HG02840 (cell line): ENCODE measurements at regions not wholly inside any gene's neighbourhood (a gene's known extent, or its start where the extent isn't known, plus 50 kb on each side); places are given as distances from the start of the nearest gene placed in this dataset.

Experiments used
- ATAC-seq: cut with Tn5 transposase; IDR thresholded peaks from one replicate; pipeline ENCODE4 v1.9.1; 2021; ENCODE audit warnings: mild to moderate bottlenecking, moderate library complexity, moderate number of reproducible peaks; ENCODE audit not compliant: unreplicated experiment, low FRiP score

DNA sequence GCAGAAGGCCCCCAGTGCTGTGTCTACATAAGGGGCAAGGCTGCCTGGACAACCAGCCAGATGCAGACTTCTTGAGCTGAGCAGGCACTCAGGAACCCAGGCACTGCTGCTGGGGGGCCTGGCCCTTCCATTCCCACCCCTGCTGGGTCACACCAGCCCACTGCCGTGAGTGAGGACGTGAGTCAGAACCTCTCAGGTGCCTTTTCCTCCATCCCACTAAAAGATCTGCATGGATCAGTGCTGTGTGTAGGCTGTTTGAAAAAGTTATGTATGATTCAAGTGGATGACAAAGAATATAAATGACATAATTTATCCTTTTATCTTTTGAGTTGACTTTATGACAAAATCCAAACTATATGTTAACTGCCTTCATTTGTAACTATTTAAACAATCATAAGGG is 499.3 kb downstream of the INHBA start:
- ATAC-seq: no peak

DNA sequence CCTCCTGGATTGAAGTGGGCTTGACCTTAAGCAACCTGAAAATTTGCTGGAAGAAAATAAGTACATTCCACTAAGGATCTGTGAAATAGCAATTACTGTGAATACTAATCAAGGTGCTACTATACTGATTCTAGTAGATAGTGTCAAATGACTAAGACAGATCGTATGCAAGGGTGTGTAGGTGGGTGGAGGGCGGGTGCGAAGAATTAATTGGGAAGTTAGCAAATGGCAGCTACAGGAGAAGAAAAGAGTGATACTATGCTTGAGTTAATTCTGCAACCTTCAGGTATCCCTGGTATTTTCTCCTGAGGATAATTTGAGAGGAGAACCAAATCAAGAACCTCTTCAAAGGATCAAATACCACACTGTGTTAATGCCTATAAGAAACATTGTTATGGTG is 501.9 kb downstream of the INHBA start:
- no peak for ATAC-seq

DNA sequence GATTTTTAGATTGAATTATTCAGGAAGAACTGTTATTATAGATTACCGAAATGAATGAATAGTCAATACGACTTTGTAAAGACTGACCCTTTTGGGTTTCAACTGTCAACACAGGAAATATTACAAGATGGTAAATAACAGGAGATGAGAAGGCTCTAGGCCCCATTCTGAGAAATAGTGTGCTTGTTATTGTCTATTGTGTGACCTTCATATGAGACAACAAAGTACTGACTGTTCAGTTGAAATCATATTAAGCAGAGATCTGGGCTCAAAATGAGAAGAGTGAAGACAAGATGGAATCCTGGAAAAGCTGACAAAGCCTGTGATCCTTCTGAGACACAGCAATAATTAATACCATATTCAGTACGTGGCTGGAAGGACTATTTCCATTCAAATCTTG is 503.8 kb downstream of the INHBA start:
- ATAC-seq: no peak

DNA sequence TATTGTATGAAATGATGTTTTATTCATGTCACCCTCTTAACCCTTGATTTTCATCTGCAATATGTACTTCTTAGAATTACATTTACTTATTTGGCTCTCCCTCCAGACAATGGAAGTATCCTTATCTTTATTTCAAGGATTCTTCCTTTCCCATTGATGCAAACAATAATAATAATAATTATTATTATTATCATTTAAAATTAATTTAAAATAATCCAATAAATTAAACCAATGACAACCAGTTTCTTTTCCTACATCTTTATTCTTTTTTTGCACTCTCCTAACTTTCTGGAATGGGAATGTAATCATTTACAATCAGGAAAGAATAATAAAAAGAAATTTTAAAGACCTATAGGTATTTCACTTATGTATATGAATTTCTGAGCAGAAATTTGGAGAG is 504.4 kb downstream of the INHBA start:
- ATAC-seq: no peak

DNA sequence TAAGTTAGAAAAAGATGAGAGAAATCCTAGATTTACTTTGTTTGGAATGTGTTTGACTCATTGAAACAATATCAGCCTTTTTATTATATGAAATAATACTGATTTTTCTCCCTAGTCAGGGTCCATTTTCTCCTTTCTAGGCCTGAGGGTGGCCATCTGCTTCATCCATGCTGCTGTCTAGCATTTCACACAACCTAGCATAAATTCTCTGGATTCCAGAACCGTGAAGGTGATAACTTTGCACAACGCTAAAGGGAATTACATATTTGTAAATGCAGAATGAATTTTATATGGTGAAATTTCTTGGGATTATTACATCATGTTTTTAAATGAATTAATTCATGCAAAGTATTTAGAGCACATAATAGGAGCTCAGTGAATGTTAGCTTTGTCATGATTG is 505.1 kb downstream of the INHBA start:
- no peak for ATAC-seq

DNA sequence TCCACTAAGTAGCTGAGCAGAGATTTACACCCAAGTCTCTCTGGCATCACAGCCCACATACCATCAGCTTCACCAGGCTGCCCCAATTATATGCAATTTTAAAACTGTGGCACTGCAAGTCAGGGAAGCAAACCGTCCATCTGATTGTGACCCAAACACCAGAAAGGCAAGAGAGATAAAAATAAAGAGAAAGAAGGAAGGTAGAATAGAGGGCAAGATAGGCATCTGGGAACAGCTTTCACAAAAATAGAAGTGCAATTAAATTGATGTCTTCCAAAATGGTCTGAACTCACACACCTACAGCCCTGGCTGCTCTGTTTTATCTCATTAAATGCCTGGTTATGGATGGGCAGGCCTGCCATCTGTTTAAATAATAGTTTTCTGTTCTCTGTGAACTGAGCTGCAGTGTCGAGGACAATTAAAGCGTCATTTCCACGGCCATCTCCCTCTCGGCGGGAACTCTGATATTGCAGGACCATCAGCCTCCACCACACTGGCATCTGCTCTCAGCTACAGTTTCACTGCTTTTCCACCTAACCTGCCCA is 509.1 kb downstream of the INHBA start:
- no peak for ATAC-seq

DNA sequence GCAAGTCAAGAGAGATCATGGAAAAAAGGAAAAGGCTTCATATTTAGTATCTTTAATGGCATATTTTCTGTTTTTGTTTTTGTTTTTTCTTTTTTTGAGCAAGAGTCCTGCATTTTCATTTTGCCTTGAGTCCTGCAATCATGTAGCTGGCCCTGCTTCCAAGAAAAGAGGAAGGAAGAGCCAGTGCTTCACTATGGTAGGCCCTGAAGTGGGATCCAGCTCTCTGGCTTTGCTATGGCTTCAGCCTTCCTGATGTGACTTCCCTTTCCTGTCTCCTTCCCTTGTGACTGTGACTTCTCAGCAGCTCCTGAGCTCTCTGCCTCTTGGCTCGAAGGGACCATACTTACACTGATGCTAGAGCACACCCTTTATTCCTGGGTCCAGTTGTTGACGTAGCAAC is 512.3 kb downstream of the INHBA start:
- no peak for ATAC-seq

DNA sequence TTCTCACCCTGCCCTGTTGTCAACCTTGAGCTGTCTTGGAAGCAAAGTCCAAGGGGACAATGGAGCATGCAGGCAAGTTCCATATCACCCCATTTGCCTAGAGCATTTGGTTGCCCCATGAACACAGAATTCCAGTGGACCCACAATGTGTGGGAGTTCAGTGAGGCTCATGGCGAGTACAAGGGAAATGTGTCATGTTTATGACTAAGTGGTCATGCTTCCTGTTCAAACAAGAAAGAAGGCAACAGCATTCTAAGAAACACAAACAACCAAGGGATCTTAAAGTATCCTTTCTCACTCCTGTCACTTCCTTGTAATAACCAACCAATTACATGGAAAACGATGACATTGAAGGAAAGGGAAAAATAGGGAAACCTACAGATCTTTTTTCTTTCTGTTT is 513.0 kb downstream of the INHBA start:
- no peak for ATAC-seq

DNA sequence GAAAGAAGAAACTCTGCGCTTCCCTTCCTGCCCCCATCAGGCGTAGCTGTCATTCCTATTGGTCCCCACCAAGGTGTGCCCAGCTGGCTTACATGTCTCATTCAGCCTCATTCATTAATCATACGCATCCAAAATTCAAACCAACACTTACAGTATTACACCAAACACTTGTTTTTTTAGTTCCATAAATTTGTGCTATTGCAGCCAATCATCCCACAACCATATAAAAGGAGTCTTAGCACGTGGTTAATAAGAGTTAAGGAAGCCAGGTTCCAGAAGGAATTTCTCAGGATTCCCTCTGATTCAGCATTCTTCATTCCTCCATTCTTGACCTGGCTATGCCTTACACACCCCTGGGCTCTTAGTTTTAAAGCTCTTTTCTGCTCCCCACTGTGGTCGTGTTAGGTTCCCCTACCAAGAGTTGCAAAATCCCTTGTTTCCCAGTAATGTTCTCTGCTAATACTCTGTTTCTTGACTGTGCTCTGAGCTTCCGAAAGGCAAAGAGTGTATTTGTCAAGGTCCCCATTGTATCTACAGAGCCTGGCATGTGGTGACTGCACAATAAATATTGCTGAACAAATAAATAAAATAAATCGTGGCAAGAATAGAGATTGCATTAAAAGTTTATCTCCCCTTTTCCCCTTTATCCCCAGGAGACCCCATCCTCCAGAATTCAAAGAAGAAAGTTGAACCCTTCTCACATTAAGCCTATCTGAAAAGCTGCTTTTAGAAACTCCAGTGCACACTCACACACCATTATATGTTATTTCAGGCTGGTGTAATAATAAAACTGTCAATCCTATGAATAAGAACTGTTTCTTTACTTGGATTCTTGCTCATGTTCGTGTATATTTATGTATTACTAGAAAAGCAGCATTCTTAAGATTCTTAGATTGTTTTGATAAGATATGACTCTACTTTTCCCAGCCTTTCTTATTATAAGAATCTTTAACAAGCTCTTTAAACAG is 514.4 kb downstream of the INHBA start:
- ATAC-seq: no peak

DNA sequence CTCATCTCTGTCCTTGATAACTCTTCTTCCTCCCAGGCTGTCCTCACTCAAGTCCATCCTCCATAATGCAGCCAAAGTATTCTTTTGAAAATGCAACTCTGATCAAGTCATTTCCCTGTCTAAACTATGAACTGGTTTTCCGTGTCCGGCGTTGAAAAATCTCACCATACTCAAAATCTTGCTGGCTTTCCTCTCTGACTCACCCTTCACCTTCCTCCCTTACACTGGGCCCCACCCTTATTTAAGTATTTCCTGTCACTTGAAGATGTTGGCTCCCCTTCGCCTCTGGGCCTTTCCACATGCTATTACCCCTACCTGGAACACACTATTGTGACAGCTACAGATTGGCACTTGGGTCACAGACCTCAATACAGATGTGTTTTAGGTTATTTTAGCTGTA is 515.6 kb downstream of the INHBA start:
- no peak for ATAC-seq

DNA sequence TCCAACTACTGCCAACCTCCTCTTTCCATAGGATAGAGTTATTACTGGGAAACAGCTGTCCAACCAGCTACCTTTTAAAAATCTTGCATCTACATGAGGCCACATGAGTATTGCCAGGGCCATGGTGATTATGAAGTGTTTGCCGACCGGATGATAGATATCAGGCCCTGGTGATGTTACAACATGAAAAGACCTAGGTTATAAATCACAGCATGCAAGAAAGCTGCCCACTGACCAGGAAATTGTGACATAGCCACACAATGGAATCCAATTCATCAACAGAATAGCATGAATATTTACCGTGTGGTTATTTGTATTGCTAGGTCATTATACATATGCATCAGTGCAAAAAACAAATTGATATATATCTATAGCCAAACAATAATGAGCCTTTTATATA is 517.0 kb downstream of the INHBA start:
- ATAC-seq: no peak

DNA sequence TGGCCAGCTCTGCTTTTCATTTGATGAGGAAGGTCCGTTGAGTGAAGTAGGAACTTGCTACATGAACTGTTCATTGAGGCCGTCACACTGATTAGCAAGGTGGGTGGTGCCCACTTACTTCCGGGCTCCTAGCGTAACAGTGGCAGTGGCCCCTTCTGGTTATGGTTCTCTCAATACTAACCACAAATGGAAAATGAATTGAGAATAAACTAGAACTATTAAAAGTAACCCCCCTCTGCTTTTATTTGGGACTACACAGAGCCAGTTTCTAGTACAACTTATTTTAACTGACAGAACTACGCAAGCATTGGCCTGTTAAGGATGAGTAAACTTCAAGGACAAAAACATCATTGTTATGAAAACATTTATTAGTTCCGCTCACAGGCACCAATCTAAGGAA is 519.1 kb downstream of the INHBA start:
- ATAC-seq: no peak

DNA sequence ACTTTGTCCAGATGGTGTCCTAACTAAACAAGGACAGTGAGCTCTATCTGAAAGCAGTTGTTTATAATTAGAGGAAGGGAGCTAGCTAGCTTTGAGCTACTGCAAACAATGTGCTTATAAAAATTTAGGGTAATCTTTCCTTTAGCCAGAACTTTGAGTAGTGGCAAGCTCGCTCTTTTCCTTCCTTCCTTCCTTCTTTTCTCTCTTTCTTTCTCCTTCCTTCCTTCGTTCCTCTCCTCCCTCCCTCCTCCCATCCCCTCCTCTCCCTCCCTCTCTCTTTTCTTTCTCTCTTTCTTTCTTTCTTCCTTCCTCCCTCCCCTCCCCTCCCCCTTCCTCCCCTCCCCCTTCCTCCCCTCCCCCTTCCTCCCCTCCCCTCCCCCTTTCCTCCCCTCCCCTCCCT is 520.1 kb downstream of the INHBA start:
- no peak for ATAC-seq

DNA sequence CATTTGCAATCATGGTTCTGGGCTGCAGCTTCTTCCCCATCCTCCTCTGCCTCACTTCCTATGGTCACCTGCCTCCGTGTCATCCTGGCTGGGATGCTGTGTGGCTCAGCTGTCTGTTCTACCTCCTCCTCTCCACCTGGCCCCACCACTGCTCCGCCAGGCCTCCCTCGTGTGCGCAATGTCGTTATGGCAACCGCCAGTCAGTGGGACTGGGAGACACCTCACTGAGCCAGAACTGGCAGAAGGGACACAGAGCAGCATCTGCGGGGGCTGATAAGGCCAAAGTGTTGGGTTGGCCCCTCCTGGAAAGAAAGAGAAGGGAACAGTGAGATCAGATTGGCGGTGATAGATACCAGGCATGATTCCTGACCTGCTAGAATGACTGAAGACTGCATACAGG is 527.5 kb downstream of the INHBA start:
- ATAC-seq: no peak

DNA sequence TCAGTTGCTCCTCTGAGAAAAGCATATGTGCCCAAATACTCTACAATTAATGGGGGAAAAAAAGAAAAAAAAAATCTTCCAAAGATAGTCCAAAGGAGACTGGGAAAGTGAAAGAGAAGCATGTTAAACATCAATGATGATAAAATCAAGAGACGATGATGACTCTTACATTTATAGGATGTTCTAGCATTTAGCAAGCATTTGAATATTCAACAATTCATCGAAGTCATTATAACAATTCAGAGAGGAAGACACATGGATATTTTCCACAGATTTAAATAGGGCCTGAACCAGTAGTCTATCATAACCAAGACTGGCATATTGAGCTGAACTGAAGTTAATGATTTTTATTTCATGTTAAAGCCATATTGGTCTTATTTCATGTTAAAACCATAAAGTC is 528.4 kb downstream of the INHBA start:
- ATAC-seq: no peak

DNA sequence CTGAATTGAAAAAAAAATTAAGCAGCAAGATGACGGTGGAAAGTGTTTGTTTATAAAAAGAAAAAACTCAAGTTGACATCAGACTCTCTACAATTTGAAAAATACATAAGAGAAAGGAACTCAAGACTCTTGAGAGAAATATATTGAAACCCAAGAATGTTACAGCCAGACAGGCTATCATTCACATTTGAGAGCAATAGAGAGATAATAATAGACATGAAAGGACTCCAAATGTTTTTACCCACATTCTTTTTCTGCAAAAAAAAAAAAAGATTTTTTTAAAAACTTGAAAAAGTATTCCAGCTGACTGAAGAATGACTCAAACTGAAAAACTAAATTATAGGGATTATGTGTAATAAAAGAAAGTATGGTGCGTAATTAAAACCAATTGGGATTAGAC is 532.4 kb downstream of the INHBA start:
- ATAC-seq: no peak

DNA sequence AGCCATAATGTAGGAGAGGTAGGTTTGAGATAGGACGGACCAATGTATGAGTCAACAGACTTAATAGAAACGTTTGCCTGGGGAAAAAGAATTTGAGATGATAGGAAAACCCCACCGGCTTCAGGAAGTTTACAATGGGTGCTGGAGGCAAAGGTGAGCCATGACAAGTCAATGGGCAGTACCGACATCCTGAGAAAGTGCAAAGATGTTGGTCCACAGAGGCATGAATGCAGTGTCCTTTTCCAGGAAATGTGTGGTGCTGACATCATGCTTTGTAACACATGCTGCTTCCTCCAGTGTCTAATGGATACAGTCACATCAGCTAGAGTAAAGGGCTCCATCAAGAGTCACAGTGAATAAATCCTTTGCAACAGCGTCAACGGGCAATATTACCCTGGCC is 533.6 kb downstream of the INHBA start:
- no peak for ATAC-seq

DNA sequence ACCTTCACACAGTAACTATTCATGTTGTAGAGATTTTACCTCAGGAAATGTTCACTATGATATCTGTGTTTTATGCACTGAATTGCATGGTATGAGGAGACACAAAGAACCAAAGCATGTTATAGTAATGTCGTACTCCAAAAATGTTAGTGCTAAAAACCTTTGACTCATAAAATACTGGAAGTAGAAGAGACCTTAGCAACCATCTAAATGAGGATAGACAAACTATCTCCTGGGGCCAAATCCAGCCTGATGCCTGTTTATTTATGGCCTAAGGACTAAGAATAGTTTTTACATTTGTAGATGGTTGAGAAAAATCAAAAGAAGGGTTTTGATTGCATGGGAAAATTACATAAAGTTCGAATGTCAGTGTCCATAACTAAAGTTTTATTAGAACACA is 535.1 kb downstream of the INHBA start:
- ATAC-seq: no peak

DNA sequence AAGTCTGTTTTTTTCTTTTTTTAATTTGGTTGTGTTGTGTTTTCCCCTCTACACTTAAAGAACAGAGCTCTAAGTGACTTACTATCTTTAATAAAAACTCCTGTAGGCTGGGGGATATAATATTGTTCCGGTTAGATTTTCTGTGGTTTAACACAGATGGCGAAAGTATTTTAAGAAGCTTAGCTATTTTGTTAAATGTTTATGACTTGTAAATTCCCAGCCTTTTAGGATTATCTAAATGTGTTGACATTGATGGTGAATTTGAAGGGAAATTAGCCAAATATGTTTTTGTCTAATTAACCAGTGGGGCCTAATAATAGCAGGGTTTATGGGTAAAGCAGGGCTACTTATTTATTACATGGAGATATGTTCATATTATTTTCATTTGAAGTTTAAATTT is 538.5 kb downstream of the INHBA start:
- no peak for ATAC-seq

DNA sequence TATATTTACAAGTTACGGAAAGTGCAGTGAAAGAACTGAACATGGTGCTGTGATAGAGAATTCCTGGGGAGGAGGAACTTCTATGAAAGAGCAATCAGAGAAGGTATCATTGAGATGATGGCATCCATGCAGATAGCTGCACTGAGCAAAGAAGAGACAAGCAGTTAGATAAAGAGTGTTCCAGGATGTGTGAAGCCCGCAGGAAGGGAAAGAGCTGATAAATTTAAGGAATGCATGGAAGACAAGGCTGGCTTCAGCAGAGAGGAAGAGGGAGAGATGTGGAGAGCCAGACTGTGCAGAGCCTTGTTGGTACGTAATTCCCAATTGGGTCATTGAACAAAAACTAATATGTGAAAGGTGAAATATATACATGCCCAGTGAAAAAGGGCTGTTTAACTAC is 538.9 kb downstream of the INHBA start:
- no peak for ATAC-seq

DNA sequence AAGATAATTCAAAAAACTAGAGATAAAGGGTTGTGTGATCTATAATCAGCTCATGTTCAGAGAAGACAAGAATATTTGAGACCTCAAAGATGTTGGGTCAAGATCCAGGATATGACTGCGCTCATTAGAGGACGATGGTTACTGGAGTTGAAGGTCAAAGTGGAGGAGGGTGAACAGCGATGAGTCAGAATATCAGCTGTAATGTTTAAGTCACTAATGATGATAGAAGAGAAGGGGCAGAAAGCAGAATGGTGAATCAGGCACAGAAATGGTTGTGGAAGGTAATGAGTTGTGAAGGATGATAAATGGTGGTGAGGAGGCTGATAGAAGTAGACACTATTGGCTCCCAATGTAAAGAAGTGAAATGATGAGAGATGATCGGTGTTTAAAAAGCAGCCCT is 540.3 kb downstream of the INHBA start:
- ATAC-seq: no peak

DNA sequence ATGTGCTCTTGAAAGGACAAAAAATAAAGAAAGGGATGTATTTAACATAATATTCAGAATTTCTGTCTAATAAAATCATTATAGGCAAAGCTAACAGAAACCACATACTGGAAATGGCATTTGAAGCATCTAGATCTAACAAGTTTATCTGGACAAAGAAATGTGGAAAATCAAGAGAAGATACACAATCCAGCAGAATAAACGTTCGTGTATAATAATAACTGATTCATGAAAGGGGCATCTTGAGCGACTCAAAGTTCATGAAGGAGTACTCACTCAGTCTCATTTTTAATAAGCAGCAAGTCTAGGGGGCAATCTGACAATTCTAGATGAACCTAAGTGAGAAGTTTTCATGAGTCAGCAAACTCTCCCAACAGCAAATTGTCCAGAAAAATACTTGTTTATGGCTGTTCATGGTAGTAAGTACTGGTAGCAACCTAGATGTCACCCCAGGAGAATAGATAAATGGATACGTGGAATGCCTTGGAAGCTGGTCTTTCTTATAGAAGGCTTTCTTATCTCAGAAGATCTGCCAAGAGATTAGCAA is 541.8 kb downstream of the INHBA start:
- ATAC-seq: no peak
